OCI-M2 (cell line): ENCODE measurements at regions not wholly inside any gene's neighbourhood (a gene's known extent, or its start where the extent isn't known, plus 50 kb on each side); places are given as distances from the start of the nearest gene placed in this dataset.
"Not testable (repeated sequence)": the region's sequence is repeated elsewhere in the genome, so short reads cannot be mapped to it uniquely, and the experiment has no call there.

Experiments used
- DNase-seq: peaks from one replicate; lab custom pipeline; 2025; ENCODE audit not compliant: unreplicated experiment; lab: John Stamatoyannopoulos, UW

GRCh38 chr5:72760259-72760658 lies 56.2 kb upstream of the TNPO1 start:
- DNase-seq = no peak

GRCh38 chr5:72752909-72753308 lies 63.6 kb upstream of the TNPO1 start:
- DNase-seq = no peak

- DNase-seq = no peak
These were observed 67.0 kb upstream of the TNPO1 start for GRCh38 chr5:72749362-72749997.

GRCh38 chr5:72747826-72748225 lies 68.6 kb upstream of the TNPO1 start:
- DNase-seq = no peak

DNA sequence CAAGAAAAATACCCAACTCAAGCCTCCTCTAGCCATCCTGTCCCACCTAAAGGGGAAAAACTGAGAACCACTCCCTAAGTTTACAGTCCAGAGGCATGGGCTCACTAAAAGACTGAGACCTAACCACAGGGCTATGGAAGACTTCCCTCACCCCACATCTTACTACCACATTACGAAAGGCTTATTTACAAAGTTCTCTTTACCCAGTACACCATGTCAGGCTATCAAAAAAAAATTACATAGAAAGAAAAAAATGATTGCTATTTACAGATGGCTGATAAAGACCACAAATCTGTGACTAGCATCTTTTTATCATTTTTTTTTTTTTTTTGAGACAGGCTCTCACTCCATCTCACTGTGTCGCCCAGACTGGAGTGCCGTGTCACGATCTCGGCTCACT lies 69.7 kb upstream of the TNPO1 start:
- DNase-seq = no peak

DNA sequence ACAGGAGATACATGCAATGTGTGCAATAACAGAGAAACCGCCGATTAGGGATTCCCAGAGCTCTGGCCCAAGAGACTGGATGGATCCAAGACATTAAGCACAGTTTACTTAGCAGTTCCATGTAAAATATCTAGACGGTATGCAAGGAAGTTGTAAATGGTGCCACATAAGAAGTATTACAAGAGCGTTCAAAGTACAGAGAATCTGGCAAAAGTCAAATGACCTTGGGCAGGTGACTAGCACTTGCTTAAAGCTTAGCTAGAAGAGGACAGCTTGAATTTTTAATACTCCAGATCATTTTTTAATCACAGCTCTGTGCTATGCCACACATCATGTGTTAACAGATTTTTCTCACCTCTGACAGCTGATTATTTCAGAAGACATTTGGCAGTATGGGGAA lies 72.3 kb upstream of the TNPO1 start:
- DNase-seq = no peak

DNA sequence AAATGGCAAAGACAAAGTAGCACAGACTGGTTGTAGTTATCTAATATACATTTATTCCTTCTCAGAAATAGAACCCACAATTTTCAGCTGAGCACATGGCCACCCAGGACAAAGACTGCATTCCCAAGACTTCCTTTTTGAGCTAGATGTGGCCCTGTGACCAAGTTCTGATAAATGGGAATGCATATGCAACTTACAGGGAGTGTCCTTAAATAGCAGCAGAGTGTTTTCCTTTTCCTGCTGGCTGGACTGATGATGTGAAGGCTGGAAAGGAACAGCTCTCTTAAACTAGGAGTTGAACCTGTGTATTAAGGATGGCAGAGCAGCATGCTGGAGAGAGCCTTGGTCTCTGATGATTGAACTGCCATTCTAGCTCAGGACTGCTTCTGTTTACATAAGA lies 74.7 kb upstream of the TNPO1 start:
- no peak for DNase-seq

- DNase-seq = no peak
These were observed 82.7 kb upstream of the TNPO1 start for GRCh38 chr5:72733810-72734209.

DNA sequence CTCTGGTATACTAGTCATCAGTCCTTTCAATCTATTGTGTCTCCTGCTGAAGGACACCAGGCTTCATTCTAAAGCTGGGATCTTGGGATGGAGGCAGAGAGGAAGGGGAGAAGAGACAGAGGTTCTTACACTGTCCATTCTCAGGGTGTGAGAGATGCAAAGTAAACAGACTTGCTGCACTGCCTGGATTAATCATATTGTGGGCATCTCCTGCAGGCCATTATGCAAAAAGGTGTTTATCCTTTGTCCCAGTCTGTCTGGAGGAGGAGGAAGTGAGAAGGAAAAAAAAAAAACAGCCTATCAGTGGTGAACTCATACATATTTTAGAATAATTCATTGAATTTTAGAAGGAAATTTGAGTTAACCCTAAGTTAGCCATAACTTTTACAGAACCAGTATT lies 92.9 kb upstream of the TNPO1 start:
- DNase-seq = no peak

- no peak for DNase-seq
These were observed 93.5 kb upstream of the TNPO1 start for GRCh38 chr5:72722792-72723452.

GRCh38 chr5:72721844-72722243 lies 94.6 kb upstream of the TNPO1 start:
- no peak for DNase-seq

GRCh38 chr5:72720205-72720604 lies 96.3 kb upstream of the TNPO1 start:
- DNase-seq = no peak

DNA sequence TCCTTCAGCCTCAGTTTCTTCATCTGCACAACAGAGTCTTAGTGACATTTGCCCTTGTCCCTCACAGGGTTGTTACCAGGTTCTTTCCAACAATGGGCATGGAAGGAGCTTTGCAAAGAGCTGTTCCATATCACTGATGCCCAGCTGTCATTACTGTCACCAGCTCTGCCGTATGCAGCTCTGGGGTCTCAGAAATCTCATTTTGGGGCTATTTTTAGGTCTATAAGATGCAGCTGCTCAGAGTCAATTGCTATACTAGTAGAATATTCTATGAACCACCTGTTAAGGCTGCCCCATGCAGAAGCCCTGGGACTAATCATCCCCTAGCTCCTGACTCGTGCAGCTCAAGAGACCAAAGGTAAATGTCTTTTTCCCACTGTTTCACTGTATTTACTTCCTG lies 105.1 kb upstream of the TNPO1 start:
- no peak for DNase-seq

DNA sequence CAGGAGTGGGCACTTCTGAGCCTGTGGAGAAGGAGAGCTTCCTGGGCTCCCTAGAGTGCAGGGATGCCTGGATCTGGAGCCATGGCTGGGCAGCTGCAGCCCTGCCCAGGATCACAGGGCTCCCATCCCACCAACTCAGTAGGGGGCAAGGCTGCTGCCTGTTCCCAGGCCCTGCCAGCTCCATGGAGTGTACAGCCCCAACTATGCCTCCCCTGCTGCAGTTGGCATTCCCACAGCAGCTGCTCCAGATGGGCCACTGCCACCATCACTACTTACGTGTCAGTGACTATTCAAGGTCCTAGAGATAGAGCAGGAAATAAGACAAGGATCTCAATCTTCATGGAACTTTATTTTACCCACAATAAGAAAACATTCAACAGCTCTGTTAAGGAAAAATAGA lies 107.1 kb upstream of the TNPO1 start:
- DNase-seq = no peak

- no peak for DNase-seq
These were observed 111.3 kb upstream of the TNPO1 start for GRCh38 chr5:72705178-72705577.

GRCh38 chr5:72703876-72704275 lies 112.6 kb upstream of the TNPO1 start:
- DNase-seq = no peak

GRCh38 chr5:72702881-72703434 lies 113.5 kb upstream of the TNPO1 start:
- DNase-seq = no peak

DNA sequence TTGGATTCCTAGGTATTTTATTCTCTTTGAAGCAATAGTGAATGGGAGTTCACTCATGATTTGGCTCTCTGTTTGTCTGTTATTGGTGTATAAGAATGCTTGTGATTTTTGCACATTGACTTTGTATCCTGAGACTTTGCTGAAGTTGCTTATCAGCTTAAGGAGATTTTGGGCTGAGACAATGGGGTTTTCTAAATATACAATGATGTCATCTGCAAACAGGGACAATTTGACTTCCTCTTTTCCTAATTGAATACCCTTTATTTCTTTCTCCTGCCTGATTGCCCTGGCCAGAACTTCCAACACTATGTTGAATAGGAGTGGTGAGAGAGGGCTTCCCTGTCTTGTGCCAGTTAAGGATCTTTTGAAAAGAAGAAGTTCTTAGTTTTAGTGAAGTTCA lies 114.4 kb upstream of the TNPO1 start:
- not testable (repeated sequence) for DNase-seq

DNA sequence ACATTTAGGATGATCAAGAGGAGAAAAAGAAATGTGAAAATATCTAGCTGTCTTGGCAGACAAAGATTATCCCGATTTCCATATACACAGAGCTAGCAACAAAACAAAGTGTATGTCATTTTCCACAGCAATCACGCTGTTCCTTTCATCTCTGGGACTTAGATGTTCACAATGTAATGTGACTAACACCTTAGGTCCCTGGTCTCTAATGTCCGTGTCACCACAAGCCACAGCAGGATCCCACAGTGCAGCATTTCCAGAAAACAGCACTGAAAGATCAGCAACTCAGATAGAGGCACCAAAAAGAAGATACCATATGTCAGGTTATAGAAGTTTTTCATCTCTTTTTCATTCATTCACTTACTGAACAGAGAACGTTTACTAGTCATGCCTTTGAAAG lies 118.0 kb upstream of the TNPO1 start:
- DNase-seq = no peak

GRCh38 chr5:72697622-72698021 lies 118.8 kb upstream of the TNPO1 start:
- DNase-seq = no peak

- DNase-seq = no peak
These were observed 120.8 kb upstream of the TNPO1 start for GRCh38 chr5:72695659-72696058.

DNA sequence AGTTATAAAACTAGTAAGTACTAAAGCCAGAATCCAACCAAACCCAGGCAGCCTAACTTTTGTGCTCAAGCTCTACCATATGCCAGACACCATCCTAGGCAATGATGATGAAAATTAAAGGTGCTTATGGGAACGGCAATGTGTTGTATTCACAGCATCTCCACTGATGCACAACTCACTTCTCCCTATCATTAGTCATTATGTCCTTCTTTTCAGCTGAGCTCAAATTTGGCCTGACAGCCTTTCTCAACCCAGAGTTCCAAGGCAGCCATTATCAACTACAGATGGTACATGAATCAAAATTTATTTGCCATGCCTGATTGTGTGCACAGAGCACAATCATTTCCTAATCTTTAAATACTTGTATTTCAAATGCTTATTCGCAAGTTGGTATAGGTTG lies 121.6 kb upstream of the TNPO1 start:
- no peak for DNase-seq
